Epithelial cell of prostate (primary cell): ENCODE measurements at regions not wholly inside any gene's neighbourhood (a gene's known extent, or its start where the extent isn't known, plus 50 kb on each side); places are given as distances from the start of the nearest gene placed in this dataset.

Experiments used
- DNase-seq: peaks from one replicate; pipeline ENCODE4 v3.0.0-alpha.2; 2011; ENCODE audit warnings: low read depth, low spot score
- H3K27ac ChIP-seq: fragments of 450-650 bp; 2 replicates; pipeline ENCODE4 v1.5.1; 2017; ENCODE audit warnings: mild to moderate bottlenecking

- no peak for DNase-seq
Measured at GRCh38 chr18:73879766-73880165, 267.9 kb downstream of the FBXO15 start.

DNA sequence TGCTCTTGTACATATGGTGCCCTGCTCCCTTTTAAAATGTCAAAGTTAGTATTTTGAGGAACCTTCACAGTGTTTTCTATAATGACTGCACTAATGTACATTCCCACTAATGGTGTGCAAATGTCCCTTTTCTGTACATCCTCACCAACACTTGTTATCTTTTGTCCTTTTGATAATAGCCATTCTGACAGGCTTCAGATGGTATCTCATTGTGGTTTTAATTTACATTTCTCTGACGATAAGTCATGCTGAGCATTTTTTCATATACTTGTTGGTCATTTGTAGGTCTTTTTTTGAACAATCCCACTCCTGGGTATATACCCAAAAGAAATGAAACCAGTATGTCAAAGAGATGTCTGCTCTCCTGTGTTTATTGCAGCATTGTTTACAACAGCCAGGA lies 268.3 kb downstream of the FBXO15 start:
- DNase-seq, result no peak
- no peak overlapping the region for H3K27ac ChIP-seq

More at GRCh38 chr18:73879766-73880165, 267.9 kb downstream of the FBXO15 start:
- no peak overlapping the region for H3K27ac ChIP-seq

- H3K27ac ChIP-seq, result no peak overlapping the region
- DNase-seq, result no peak
Measured at GRCh38 chr18:73869182-73869581, 278.5 kb downstream of the FBXO15 start.

DNA sequence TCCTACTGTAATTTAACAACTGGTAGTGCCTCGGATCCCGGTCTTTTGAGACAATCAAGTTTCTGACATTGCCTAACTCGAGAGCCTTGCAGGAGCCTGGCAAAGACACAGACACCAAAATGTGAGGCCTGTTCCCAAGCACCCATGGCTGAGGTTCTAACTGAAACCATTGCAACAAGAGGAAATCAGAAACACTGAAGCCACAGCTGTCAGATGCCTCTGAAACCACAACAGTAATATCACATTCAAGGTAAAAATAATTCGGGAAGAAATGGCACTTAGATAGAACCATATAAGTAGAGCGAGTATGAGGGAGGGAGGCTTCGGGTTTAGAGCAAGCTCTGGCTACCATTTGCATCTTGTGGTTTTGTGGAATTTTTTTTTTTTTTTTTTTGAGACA lies 285.9 kb downstream of the FBXO15 start:
- no peak overlapping the region for H3K27ac ChIP-seq
- no peak for DNase-seq

- no peak overlapping the region for H3K27ac ChIP-seq
- no peak for DNase-seq
Measured at GRCh38 chr18:73859837-73860397, 287.7 kb downstream of the FBXO15 start.

DNA sequence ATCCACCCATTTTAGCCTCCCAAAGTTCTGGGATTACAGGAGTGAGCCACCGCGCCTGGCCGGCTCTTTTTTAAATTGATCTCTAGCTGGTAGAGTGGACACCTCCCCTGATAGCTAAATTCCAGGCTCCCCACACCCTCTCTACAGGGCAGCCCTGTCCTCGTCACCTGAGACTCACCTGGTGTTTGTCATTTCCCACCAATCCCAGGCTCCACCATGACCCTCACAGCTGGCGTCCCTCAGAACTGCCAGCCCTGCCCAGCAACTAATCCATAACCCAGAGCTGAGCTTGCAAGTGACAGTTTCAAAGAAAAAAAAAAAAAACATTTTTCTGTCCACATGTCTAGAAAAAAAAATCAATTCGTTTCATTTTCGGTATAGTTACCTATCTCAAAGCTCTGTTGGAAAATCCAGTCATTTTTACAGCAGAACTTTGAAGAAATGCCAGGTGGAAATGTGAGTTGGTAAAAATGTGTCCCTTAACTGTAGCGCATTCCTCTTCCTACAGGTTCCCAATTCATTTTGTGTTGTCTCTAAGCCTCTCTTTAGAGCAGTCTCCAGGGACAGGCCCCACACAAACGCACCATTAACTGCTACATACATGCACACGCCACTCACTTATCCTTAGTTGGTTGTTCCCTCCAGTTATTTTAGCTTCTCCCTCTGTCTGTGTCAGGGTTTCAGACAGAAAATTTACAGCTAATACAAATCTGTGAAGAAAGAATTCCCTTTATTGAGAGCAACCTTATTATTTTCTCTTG lies 294.7 kb downstream of the FBXO15 start:
- no peak for DNase-seq
- no peak overlapping the region for H3K27ac ChIP-seq

DNA sequence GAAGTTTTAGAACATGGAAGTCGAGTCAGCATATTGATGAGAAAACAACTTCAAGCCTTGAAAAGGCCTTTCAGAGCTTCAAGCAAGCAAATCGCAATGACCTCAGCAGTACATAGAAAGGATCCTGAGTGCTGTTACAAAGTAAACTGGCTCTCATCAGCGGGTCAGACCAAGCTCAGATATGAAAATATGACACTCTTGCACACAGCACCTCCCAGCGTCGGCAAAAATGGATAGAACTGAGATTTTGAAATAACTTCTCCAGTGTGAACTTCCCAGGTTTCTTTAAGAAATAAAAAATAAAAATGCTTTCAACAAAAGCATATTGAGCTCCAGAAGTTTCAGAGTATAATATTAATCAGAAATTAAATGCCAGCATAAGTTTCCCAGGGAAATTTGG lies 296.9 kb downstream of the FBXO15 start:
- H3K27ac ChIP-seq, result no peak overlapping the region
- no peak for DNase-seq

DNA sequence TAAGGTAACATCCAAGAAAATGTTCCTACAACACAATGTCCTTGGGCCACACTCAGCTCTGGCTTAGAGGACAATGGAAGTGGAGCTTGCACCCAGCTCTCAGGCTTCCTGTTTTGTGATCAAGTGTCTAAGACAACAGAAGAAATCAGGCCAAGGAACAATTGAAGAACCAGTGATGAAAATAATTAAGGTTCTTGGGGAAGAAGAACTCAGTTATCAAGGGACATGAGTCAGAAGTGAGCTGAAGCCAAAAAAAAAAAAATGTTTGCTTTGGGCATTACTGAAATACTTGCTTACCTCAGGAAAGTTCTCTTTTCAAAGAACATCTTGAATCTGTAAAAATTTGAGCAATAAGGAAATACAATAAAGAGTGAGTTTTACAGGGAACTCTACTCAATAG lies 299.0 kb downstream of the FBXO15 start:
- no peak for DNase-seq
- no peak overlapping the region for H3K27ac ChIP-seq

GRCh38 chr18:73843455-73843854 lies 304.2 kb downstream of the FBXO15 start:
- no peak for DNase-seq
- no peak overlapping the region for H3K27ac ChIP-seq

DNA sequence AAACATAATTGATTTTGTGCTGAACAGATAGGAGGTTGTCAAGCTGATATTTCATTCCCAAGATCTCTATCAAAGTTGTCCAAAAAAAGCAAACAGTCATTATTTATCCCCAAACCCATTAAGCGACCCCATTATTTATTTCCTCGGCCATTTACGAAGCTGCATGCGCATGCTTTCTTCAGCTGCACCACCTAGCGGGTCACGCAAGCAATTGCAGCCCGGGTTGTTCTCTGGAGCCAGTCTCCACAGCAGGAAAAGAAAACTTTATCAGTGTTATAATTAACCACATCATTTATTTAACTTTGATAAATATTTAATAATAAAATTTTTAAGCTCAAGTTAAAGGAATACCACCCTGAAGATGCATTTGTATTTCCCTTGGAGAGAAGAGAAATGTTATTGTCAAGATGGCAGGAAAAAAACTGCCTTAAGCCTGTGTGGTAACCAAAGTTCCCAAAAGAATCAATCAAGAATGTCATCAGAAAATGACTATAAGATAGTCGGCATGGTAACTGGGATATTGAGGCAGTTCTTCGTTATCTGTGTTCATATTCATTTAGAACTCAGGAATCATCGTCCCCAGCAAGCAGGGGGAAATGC lies 304.7 kb downstream of the FBXO15 start:
- H3K27ac ChIP-seq, result no peak overlapping the region
- no peak for DNase-seq

DNA sequence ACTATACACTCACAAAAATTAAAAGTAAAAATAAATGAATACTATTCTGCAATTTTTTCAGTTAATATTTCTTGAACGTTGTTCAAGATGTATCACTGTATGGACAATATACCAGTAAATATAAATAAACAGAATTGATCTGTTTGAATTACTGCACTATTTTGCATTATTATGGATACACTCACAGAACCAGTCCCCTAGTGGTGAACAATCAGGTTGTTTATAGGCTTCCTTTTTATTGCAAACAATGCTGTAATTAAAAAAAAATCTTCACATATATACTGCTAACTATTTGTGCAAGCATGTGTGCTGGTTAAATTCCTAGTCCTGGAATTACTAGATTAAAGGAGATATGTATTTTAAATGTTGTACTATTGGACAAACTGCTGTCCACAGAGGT lies 306.0 kb downstream of the FBXO15 start:
- no peak for DNase-seq
- no peak overlapping the region for H3K27ac ChIP-seq

DNA sequence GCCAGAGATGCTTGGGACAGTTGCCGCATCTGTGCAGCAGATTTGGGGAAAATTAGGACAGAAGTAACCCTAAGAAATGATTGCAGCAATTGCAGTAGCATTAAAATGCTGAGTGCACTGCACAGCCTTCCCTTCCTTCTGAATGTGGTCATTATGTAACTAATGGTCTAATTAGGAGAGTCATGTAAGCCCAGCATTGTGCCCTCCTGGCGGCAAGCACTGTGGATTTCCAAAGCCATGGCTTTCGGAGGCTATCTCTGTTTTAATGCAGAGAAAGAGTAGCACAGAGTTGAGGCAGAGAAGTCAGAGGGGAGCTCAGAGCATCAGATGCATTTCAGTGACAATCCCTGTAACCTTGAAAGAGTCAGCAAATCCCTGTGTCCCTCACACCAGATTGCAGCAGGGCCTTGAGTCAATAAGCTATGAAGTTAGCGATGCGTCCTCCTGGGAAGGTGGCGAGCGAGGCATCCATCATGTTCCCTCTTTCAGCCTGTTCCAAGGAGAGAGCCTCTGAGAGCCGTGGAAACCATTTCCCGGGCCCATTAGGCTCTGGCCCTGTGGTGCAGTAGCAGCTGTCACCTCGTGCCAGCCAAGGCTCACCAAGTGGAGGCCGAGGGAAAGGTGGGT lies 307.2 kb downstream of the FBXO15 start:
- H3K27ac ChIP-seq, result no peak overlapping the region
- no peak for DNase-seq

GRCh38 chr18:73839441-73839840 lies 308.2 kb downstream of the FBXO15 start:
- H3K27ac ChIP-seq, result no peak overlapping the region
- DNase-seq, result no peak

DNA sequence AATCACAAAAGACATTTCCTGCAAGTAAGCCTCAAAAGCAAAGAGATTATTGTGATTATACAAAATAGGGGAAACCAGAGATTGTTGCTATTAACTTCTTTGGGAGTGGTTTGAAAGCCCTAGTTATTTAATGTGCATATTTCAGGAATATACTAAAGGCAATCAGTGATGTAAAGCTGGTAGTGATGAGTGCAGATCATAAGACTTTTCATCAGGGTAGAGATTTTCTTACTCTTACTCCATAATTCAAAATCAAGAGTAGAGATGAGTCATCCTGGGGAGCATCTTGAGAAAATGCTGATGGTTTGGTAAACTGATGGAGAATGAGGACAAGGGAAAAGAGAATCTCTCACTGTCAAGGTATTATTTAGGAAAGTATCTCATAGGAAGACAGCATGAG lies 309.5 kb downstream of the FBXO15 start:
- no peak for DNase-seq
- H3K27ac ChIP-seq, result no peak overlapping the region

DNA sequence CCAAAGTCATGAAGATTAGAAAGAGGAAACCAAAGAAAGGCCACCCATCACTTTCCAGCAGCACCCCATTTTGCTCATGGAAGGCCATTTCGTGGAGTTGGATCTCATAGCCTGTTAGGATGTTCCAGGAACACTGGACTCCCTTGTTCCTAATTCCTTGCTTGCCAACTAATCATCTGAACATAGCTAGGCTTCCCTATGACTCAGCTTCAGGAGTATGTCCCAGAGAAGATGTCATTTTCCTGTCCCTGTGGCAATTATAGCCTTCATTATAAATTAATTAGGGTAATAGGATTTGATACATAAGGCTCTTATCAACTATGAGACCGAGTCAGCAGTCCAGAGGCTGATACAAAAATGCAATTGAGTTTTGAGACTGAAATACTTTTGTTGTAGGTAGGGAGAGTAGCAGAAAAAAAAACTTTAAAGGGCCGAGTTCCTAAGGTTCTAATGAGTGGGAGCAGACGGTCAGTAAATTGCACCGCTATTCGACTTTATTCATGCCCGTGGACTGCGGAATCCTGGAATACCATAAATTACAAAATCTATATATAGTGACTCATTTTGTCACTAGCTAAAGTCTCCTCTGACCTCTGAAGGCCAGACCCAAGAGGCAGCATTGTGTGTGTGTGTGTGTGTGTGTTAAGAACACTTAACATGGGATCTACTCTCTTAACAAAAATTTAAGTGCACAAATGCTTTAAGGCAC lies 311.8 kb downstream of the FBXO15 start:
- DNase-seq, result no peak
- no peak overlapping the region for H3K27ac ChIP-seq

DNA sequence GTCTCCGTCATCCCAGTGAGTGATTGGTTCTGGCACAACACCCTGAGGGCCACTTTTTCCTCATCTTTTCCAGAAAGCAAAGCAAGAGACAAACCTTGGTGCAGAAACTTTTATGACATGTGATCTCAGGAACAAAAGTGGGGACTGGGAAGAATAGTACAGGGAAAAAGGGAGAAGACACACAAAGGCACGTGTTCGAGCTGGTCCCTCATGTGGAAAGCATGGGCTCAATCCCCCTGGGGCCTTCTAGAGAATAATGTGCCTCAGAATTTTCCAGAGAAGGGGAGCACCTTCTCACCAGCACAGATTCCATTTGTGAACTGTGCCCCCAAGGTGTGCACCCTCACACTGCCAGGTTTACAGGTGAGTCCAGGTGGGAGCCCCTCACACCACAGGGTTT lies 312.6 kb downstream of the FBXO15 start:
- no peak for DNase-seq
- H3K27ac ChIP-seq, result no peak overlapping the region

GRCh38 chr18:73831688-73832087 lies 315.9 kb downstream of the FBXO15 start:
- H3K27ac ChIP-seq, result no peak overlapping the region
- no peak for DNase-seq

GRCh38 chr18:73829146-73829545 lies 318.5 kb downstream of the FBXO15 start:
- DNase-seq, result no peak
- no peak overlapping the region for H3K27ac ChIP-seq

DNA sequence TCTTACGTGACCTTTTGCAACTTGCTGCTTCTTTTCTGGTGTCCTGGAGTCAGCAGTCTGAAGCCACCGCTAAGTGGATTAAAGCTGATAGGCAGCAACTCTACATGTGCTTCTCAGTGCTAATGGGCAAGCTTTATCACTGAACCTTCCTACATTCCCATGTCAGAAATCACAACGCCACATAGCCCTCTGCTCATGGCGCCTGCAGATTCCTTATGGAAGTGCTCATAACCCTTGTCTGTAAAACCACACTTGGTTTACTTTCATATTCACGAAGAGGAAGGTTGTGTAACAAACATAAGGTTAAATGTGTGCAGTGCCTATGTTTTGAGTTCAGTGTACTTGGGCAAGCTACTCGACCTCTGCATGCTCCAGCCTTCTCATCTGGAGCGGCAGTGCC lies 319.8 kb downstream of the FBXO15 start:
- H3K27ac ChIP-seq, result no peak overlapping the region
- no peak for DNase-seq

DNA sequence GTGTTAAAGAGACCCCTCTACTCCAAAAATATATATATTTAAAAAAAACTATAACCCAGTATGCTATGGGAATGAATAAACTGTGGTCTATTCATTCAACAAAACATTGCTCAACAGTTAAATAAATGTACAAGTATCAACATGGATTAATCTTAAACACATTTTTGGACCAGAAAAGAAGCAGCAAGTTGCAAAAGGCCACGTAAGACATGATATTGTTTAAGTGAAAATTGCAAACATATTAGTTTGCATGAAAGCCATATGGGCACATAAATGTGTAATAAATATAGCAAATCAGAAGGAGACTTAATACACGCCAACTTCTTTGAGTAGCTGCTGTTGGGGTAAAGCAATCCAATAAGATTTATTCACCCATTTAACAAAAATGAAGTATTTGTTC lies 321.5 kb downstream of the FBXO15 start:
- no peak overlapping the region for H3K27ac ChIP-seq
- DNase-seq, result no peak

DNA sequence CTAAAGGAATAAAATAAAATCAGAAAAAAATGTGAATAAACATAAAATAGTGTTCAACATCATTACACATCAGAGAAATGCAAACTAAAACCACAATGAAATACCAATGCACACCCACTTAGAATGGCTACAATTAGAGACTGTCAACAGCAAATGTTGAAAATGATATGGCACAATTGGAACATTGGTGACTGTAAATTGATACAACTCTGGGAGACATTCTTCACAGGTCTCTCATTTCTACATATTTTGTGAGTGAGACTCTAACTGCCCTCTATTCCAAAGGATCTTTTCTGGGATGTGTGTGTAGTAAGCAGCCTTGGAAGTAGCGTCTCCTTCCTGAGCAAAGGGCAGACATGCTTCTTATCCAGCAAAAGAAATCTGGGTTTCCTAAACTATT lies 323.0 kb downstream of the FBXO15 start:
- DNase-seq, result no peak
- no peak overlapping the region for H3K27ac ChIP-seq
